SJCRH30 (cell line): ENCODE measurements at regions not wholly inside any gene's neighbourhood (a gene's known extent, or its start where the extent isn't known, plus 50 kb on each side); places are given as distances from the start of the nearest gene placed in this dataset.
A peak's percentile ranks its signal among the peaks of the same experiment; 100 is the strongest.
"Not testable (repeated sequence)": the region's sequence is repeated elsewhere in the genome, so short reads cannot be mapped to it uniquely, and the experiment has no call there.

ENCODE experiments used
- DNase-seq, 2 experiments: peaks; one replicate each; pipeline ENCODE4 v3.0.0-alpha.2; 2015 to 2020
- H3K27ac ChIP-seq: fragments of 250-450 bp; sonication (Bioruptor Pico); 2 replicates; pipeline ENCODE4 v1.5.1; 2020; ENCODE audit warnings: mild to moderate bottlenecking, moderate library complexity
- H3K27me3 ChIP-seq: fragments of 250-450 bp; sonication (Bioruptor Pico); 2 replicates; pipeline ENCODE4 v1.5.1; 2020; ENCODE audit warnings: mild to moderate bottlenecking, moderate library complexity
- H3K36me3 ChIP-seq: fragments of 250-450 bp; sonication (Bioruptor Pico); 2 replicates; pipeline ENCODE4 v1.5.1; 2020; ENCODE audit warnings: mild to moderate bottlenecking, moderate library complexity
- H3K4me1 ChIP-seq: fragments of 250-450 bp; sonication (Bioruptor Pico); 2 replicates; pipeline ENCODE4 v1.5.1; 2020; ENCODE audit warnings: mild to moderate bottlenecking, moderate library complexity
- H3K4me3 ChIP-seq: fragments of 250-450 bp; sonication (Bioruptor Pico); 2 replicates; pipeline ENCODE4 v1.5.1; 2020; ENCODE audit warnings: mild to moderate bottlenecking, moderate library complexity
- H3K9me3 ChIP-seq: fragments of 250-450 bp; sonication (Bioruptor Pico); replicated peaks from 2 replicates; pipeline ENCODE4 v1.5.1; 2020; ENCODE audit warnings: mild to moderate bottlenecking, moderate library complexity

- no peaks in the 10 kb centered on the region; the same call in 1 of the 2 replicates for H3K9me3 ChIP-seq
- H3K27ac ChIP-seq, result no peak overlapping the region
- H3K4me3 ChIP-seq, result no peak overlapping the region
- H3K27me3 ChIP-seq, result no peaks in the 10 kb centered on the region
- DNase-seq, result no peak
- no peaks in the 10 kb centered on the region for H3K36me3 ChIP-seq
- no peaks in the 10 kb centered on the region for H3K4me1 ChIP-seq
These were observed 106.6 kb downstream of the EOMES start for GRCh38 chr3:27615555-27615954.

- H3K4me3 ChIP-seq, result no peak overlapping the region
- H3K9me3 ChIP-seq, result no peaks in the 10 kb centered on the region; the same call in 1 of the 2 replicates
- H3K36me3 ChIP-seq, result no peaks in the 10 kb centered on the region
- no peak for DNase-seq
- H3K27ac ChIP-seq, result no peak overlapping the region
- no peaks in the 10 kb centered on the region for H3K27me3 ChIP-seq
- no peaks in the 10 kb centered on the region for H3K4me1 ChIP-seq
These were observed 107.5 kb downstream of the EOMES start for GRCh38 chr3:27614592-27614991.

GRCh38 chr3:27613846-27614500 lies 108.2 kb downstream of the EOMES start:
- Histone ChIP-seq H3K27me3 (no peaks in the 10 kb centered on the region), H3K4me3 (no peak overlapping the region), H3K4me1 (no peaks in the 10 kb centered on the region), H3K27ac (no peak overlapping the region), H3K9me3 (no peaks in the 10 kb centered on the region; the same call in 1 of the 2 replicates), H3K36me3 (no peaks in the 10 kb centered on the region)
- DNase-seq, result no peak

GRCh38 chr3:27610800-27611525 lies 111.2 kb downstream of the EOMES start:
- Histone ChIP-seq H3K4me3 (no peak overlapping the region), H3K27me3 (no peaks in the 10 kb centered on the region), H3K36me3 (no peaks in the 10 kb centered on the region), H3K9me3 (no peaks in the 10 kb centered on the region; the same call in 1 of the 2 replicates), H3K27ac (no peak overlapping the region), H3K4me1 (no peaks in the 10 kb centered on the region; the same call in 1 of the 2 replicates)
- DNase-seq, result no peak

GRCh38 chr3:27607370-27607769 lies 114.8 kb downstream of the EOMES start:
- H3K36me3 ChIP-seq, result no peaks in the 10 kb centered on the region
- H3K4me3 ChIP-seq, result no peak overlapping the region
- H3K27me3 ChIP-seq, result no peaks in the 10 kb centered on the region
- peak; percentile 27 to 37 for DNase-seq
- no peak overlapping the region for H3K27ac ChIP-seq
- no peaks in the 10 kb centered on the region for H3K9me3 ChIP-seq
- no peaks in the 10 kb centered on the region; the same call in 1 of the 2 replicates for H3K4me1 ChIP-seq

GRCh38 chr3:27606537-27606936 lies 115.6 kb downstream of the EOMES start:
- no peak for DNase-seq
- H3K9me3 ChIP-seq, result no peaks in the 10 kb centered on the region
- H3K27me3 ChIP-seq, result no peaks in the 10 kb centered on the region
- no peaks in the 10 kb centered on the region; the same call in 1 of the 2 replicates for H3K4me1 ChIP-seq
- no peak overlapping the region for H3K4me3 ChIP-seq
- no peak overlapping the region for H3K27ac ChIP-seq
- no peaks in the 10 kb centered on the region for H3K36me3 ChIP-seq

- H3K36me3 ChIP-seq, H3K9me3 ChIP-seq, H3K4me1 ChIP-seq, H3K4me3 ChIP-seq, H3K27ac ChIP-seq, DNase-seq, H3K27me3 ChIP-seq: not testable (repeated sequence)
These were observed 117.1 kb upstream of the SLC4A7 start for GRCh38 chr3:27601311-27601710.

GRCh38 chr3:27599741-27600140 lies 115.6 kb upstream of the SLC4A7 start:
- not testable (repeated sequence) for H3K27ac ChIP-seq, H3K4me1 ChIP-seq, H3K4me3 ChIP-seq, H3K9me3 ChIP-seq, H3K27me3 ChIP-seq, H3K36me3 ChIP-seq, DNase-seq

GRCh38 chr3:27596921-27597320 lies 112.7 kb upstream of the SLC4A7 start:
- Histone ChIP-seq H3K4me3 (no peak overlapping the region), H3K36me3 (no peaks in the 10 kb centered on the region), H3K27me3 (no peaks in the 10 kb centered on the region), H3K9me3 (0 out of 2 replicates have a peak, but pooled peaks cover 2% of the 10 kb centered on the region), H3K27ac (no peak overlapping the region), H3K4me1 (no peaks in the 10 kb centered on the region)
- DNase-seq, result no peak

GRCh38 chr3:27596334-27596841 lies 112.2 kb upstream of the SLC4A7 start:
- 0 out of 2 replicates have a peak, but pooled peaks cover 2% of the 10 kb centered on the region for H3K9me3 ChIP-seq
- no peaks in the 10 kb centered on the region for H3K4me1 ChIP-seq
- no peak for DNase-seq
- H3K27ac ChIP-seq, result no peak overlapping the region
- no peak overlapping the region for H3K4me3 ChIP-seq
- no peaks in the 10 kb centered on the region for H3K36me3 ChIP-seq
- H3K27me3 ChIP-seq, result no peaks in the 10 kb centered on the region

- Histone ChIP-seq H3K27ac (no peak overlapping the region), H3K9me3 (no peaks in the 10 kb centered on the region), H3K27me3 (no peaks in the 10 kb centered on the region), H3K36me3 (no peaks in the 10 kb centered on the region), H3K4me3 (no peak overlapping the region), H3K4me1 (no peaks in the 10 kb centered on the region)
- no peak for DNase-seq
These were observed 110.0 kb upstream of the SLC4A7 start for GRCh38 chr3:27594096-27594690.

- Histone ChIP-seq H3K27ac (no peak overlapping the region), H3K9me3 (no peaks in the 10 kb centered on the region), H3K36me3 (no peaks in the 10 kb centered on the region), H3K4me3 (no peak overlapping the region), H3K4me1 (no peaks in the 10 kb centered on the region), H3K27me3 (no peaks in the 10 kb centered on the region)
- DNase-seq, result no peak
These were observed 109.0 kb upstream of the SLC4A7 start for GRCh38 chr3:27593173-27593572.

GRCh38 chr3:27591312-27592210 lies 107.4 kb upstream of the SLC4A7 start:
- H3K27me3 ChIP-seq, result no peaks in the 10 kb centered on the region
- no peak overlapping the region for H3K27ac ChIP-seq
- no peak overlapping the region for H3K4me3 ChIP-seq
- H3K36me3 ChIP-seq, result no peaks in the 10 kb centered on the region
- no peaks in the 10 kb centered on the region for H3K4me1 ChIP-seq
- H3K9me3 ChIP-seq, result no peaks in the 10 kb centered on the region
- no peak for DNase-seq

- H3K36me3 ChIP-seq, result no peaks in the 10 kb centered on the region
- no peaks in the 10 kb centered on the region for H3K4me1 ChIP-seq
- no peak overlapping the region for H3K4me3 ChIP-seq
- DNase-seq, result no peak
- no peaks in the 10 kb centered on the region for H3K9me3 ChIP-seq
- H3K27me3 ChIP-seq, result no peaks in the 10 kb centered on the region
- H3K27ac ChIP-seq, result no peak overlapping the region
These were observed 106.5 kb upstream of the SLC4A7 start for GRCh38 chr3:27590437-27591298.
